Hepatic stellate cell (primary cell): ENCODE measurements at regions not wholly inside any gene's neighbourhood (a gene's known extent, or its start where the extent isn't known, plus 50 kb on each side); places are given as distances from the start of the nearest gene placed in this dataset.

Experiments
- DNase-seq: peaks from one replicate; pipeline ENCODE4 v3.0.0; 2011; ENCODE audit warnings: low spot score

DNA sequence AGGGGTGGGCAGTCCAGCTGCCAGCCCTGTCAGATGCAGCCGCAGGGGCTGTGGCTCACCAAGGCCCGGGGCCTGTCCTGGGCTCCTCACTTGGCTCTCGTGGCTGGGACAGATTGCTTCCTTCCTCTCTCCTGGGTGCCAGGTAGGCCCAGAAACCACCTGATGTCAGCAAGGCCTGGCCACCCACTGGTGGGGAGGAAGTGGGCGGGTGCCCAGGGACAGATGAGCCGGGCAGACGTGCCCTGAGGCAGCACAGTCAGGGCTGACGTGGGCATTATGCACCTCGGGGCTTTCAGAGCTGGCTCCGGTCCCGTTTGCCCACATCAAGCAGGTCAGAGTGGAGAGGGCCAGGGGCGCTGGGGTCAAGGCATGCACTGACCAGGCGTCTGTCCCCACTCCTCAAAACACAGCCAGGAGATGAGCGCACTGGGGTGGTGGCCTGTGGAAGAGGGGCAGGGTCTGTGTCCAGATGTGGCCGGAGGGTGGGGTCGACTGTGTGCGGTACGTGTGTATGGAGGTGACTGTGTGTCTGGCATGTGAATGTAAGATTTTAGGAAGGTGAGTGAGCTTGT is 133.2 kb upstream of the PTPN1 start:
- no peak for DNase-seq

GRCh38 chr20:50378170-50379000 is 131.8 kb upstream of the PTPN1 start:
- DNase-seq: no peak

GRCh38 chr20:50379049-50379990 is 130.9 kb upstream of the PTPN1 start:
- peak; percentile 72 for DNase-seq

DNA sequence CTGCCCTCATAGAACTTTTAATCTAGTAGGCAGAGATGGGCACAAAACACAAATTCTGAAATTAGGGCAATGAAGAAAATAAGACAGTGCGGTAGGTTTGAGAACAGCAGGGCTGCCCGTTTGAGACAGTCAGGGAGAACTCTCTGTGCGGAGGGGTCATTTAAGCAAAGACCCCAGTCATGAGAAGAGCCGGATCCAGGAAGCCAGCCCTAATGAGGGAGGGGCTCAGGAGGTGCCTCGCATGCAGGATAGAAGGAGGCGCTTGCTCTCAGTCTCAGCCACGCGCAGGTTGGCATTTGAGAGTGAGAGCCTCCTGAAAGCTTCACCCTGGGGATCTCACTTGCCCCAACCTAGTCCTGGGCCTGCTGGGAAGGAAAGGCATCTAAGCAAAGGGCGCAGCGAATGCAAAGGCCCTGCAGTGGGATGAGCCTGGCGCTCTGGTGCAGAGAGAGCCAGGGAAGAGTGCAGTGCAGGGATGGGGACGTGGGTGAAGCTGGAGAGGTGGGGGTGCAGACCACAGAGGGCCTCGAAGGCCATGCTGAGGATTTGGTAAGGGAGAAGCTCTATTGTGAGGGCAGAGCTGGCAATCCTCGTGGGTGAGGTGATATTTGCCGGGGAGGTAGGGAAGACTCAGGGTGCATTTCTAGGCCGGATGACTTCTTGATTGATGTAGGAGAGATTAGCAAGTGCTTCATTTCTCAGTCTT is 130.0 kb upstream of the PTPN1 start:
- DNase-seq: no peak

DNA sequence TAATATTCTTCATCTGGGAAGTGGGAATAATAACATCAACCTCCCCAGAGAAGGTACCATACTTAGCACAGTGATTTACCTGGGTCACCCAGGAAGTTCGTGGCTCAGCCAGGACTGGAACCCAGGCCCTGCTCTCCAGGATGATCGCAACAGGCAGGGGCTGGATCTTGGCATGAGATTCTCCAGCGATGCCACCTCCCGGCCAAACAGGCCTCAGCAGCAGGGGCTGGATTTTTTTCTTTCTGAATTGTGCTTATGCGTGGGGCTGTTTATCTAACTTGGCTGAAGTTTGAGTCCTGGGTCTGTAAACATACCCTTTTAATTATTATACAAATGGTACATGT is 129.5 kb upstream of the PTPN1 start:
- peak; percentile 82 for DNase-seq

DNA sequence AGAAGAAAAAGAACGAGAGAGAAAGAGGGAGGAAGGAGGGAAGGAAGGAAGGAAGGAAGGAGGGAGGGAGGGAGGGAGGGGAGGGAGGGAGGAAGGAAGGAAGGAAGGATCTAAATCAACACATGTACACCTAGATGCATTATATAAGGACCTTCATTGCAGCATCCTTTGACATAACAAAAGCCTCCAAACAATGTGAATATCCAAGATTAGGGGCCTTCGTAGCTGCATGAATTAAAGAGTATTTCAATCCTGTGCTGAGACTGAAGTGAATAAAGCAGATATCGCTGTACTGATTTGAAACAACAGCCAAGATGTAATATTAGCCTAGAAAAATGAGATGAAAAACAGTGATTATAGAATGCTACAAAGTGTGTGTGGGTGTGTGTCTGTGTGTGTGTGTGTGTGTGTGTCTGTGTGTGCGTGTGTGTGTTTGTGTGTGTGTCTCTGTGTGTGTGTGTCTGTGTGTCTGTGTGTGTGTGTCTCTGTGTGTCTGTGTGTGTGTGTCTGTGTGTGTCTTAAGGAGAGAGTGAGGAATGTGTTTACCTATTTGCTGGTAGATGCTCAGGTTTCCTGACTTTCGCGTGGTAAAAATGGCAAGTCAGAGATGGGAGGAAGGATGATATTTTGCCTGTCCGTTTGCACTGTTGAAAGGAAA is 129.0 kb upstream of the PTPN1 start:
- no peak for DNase-seq

GRCh38 chr20:50381771-50382593 is 128.2 kb upstream of the PTPN1 start:
- no peak for DNase-seq

DNA sequence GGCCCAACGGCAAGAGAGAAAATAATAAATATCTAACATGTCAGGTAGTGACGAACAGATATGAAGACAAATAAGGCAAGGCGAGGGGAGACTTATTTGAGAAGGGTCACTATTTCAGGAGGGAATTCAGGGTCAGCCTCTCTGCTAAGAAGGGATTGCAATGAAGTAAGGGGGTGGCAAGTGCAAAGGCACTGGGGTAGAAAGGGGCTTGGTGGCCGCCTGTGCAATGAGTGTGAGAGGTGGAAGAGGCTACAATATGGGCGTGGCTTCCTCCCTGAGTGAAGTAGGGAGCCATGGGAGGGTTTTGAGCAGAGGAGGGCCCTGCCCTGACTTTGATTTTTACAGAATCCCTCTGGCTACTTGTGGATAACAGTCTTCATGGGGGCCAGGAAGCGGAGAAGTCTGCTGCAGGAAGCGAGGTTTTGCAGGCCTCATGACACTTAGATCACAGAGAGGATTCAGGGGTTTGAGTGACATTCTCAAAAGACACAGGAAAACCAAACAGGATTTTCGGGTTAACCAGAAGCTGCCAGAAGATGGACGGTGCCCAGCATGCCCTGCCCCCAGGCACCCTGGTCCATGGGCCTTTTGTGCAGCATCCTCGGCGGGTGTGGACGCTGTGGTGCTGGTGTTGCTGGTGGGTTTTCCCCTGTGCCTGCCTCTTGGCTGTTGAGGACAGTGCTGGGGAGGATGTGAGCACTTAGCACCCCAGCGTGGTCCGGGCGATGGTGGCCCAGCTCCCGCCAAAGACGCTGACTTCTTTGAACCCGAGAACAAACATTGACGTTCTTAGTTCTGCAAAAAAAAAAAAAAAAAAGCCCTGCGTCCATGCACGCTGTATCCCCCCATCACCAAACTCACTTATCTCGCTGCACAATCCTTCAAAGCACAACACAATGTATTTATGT is 124.2 kb upstream of the PTPN1 start:
- no peak for DNase-seq

DNA sequence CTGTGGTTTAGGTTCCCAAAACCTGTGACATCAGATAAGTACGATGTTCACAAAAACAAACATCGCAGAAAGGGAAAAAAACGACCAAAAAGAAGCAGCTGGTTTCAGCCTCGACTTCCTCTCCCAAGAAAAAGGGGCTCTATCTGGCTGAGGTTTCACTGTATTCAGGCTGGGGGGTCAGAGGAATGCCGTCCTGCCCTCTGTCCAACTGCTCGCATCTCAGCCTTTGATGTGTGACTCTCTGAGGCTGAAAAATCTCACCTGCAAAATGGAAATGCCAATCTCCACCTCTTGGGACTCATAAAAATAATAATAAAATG is 123.6 kb upstream of the PTPN1 start:
- DNase-seq: no peak

- DNase-seq: no peak
These were observed 122.8 kb upstream of the PTPN1 start for GRCh38 chr20:50387218-50387995.

- DNase-seq: no peak
These were observed 122.2 kb upstream of the PTPN1 start for GRCh38 chr20:50387996-50388332.

DNA sequence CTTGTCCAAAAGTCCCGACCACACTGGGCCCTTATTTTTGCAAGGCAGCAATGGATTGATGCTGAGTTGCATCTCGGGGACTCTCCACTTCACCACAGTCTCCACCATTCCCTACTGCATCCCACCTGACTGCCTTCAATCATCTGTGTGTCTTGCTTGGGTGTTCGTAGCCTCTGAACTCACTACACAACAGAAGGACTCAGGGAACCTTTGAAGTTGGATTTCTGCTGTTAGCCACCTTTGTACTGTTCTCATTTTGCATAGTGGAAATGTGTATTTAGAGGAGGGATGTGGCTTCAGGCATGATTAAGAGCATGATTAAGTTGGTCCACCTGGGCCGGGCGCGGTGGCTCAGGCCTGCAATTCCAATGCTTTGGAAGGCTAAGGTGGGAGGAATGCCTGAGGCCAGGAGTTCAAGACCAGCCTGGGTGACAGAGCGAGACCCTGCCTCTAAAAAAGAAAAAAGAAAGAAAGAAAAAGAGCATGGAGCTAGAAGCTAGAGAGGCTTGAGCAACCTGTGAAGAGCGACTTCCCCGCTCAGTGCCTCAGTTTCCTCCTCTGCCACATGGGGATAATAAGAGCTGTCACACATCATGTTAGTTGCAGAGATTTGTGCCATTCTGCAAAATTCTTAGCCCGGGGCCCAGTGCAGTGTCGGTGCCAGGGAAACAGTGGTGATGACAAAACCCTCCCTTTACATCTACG is 121.3 kb upstream of the PTPN1 start:
- no peak for DNase-seq

DNA sequence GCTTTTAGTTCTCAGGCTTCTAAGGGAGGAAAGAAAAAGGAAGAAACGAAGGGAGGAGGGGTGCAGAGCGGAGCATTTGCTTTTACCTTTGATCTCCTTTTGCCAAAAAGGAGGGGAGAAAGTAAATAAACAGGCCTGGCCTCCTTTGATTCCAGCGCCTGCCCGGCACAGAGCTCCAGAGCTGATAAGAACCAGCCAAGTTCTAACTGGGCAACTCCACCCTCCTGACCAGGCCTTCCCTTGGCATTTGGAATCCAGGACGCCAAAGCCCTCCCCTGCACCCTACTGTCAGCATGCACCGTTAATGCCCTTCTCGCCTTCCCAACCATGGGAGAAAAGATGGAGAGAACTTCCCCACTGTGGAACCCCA is 120.8 kb upstream of the PTPN1 start:
- no peak for DNase-seq

DNA sequence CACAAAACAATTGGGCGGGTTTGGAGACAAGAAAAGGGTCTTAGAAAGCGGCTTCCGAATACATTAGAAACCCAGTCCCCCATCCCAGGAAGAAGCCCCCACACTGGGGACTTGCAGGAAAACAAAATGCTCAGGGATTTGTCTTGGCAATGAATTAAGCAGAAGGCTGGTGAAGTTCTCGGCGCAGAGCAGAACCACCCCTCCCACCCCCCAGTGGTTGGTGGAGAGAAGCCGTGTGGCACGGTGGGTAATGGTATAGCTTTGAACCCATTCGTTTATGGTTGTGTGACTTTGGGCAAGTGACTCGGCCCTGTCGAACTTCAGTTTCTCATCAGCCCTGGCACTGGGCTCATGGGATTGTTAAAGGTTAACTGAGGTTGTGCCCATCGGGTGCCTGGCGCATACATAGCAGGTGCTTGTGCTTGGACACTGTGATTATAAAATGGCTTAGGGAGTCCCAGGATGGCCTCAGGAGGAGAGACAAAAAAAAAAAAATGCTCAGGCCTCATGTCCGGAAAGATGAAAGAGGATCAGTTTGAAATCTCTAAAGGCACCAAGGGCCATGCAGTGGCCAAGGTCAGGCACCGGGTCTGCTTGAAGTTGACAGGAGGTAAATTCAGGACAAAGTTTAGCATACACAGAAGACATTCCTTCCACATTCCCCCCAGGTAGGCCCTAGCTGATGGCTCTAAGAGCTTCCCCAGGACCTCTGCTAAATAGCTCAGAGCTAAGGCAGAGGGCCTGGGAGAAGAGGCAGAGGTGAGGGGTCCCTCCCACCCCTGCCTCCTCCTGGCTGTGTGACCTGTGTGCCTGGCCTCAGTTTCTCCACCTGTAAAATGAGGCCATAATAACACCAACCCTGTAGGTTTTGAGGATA is 120.1 kb upstream of the PTPN1 start:
- no peak for DNase-seq

DNA sequence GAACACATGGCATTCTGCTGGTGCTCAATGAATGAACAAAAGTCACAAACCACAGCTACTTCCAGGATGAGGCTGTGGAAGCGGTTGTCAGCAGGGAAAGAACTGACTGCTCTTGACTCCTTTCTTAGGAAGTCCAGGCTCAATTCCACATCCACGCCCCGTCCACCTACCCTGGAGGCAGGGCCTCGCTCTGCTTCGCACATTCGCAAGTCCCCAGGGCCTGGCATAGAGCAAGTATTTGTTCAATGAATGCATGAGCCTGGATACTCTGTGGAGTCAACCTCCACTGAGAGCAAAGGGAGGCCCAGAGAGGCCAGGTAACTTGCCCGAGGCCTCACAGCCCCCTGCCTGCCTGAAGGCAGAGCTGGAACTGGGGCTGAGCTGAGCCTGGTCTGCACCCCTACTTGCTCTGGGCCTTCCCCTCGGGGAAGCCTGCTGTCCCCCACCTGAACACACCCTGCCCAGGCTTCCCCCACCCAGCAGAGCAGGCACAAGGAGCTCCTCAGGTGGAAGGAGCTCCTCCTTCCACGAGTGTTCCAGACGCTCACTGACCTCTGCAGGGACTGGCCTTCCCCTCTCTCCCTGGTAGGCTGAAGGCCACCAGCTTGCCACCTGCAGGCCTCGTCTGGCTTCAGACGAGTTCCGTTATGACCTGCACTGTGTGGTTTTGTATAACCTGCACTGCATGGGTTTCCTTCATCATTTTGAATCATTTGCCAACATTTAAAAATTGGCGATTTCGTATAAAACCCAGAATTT is 119.3 kb upstream of the PTPN1 start:
- no peak for DNase-seq

- no peak for DNase-seq
These were observed 118.6 kb upstream of the PTPN1 start for GRCh38 chr20:50391444-50392137.
